Prostate gland (tissue), 2 donors: ENCODE measurements at regions not wholly inside any gene's neighbourhood (a gene's known extent, or its start where the extent isn't known, plus 50 kb on each side); places are given as distances from the start of the nearest gene placed in this dataset.

ENCODE experiments used
- DNase-seq: peaks from one replicate; pipeline ENCODE4 v3.0.0-alpha.2; 2019; ENCODE audit warnings: low spot score
- H3K27ac ChIP-seq, 2 donors: fragments of 200-600 bp; sonication (generic); 2 replicates each; pipeline ENCODE4 v1.5.1; 2017 to 2019
- H3K27me3 ChIP-seq: fragments of 200-600 bp; sonication (generic); replicated peaks from 2 replicates; pipeline ENCODE4 v1.5.1; 2019; ENCODE audit not compliant: insufficient read depth
- H3K36me3 ChIP-seq, 2 donors: fragments of 200-600 bp; sonication (generic); 1 replicate in 1 of 2; 2 replicates in 1 of 2; pipeline versions ENCODE4 v1.5.1 to v1.8.1; 2017 to 2019
- H3K4me1 ChIP-seq: fragments of 200-600 bp; sonication (generic); replicated peaks from 2 replicates; pipeline ENCODE4 v1.5.1; 2019
- H3K4me3 ChIP-seq, 2 donors: fragments of 200-600 bp; sonication (generic); 2 replicates each; pipeline ENCODE4 v1.5.1; 2017 to 2019
- H3K9me3 ChIP-seq: fragments of 200-600 bp; sonication (generic); 2 replicates; pipeline ENCODE4 v1.5.1; 2017
- CTCF ChIP-seq, 4 experiments: fragments of 200-600 bp in 2 of 4; fragments of 450-650 bp in 2 of 4; sonication (generic) in 2 of 4; IDR thresholded peaks; 1 replicate in 3 of 4; 2 replicates in 1 of 4; pipeline ENCODE4 v1.5.1; 2016 to 2019; ENCODE audit warnings: antibody characterized with exemption in 4 of 4, mild to moderate bottlenecking in 2 of 4, moderate library complexity in 2 of 4
- POLR2A ChIP-seq: fragments of 450-650 bp; IDR thresholded peaks from one replicate; pipeline ENCODE4 v1.6.1; 2016; ENCODE audit warnings: antibody characterized with exemption, mild to moderate bottlenecking
- POLR2AphosphoS5 ChIP-seq: sonication (generic); formaldehyde crosslinking; IDR thresholded peaks from one replicate; pipeline ENCODE4 v1.6.1; 2017; ENCODE audit warnings: antibody characterized with exemption
- WGBS: methylation state at CpG from one replicate; pipeline ENCODE4 v1.1.5; 2018; 5-methylcytosine and 5-hydroxymethylcytosine counted together
- intact Hi-C: fragments of 100-400 bp; cut with DNase I; formaldehyde crosslinking; loops from one replicate; pipeline ENCODE4 v1.14.2; 2022

- Histone ChIP-seq H3K36me3 (no peaks in the 10 kb centered on the region), H3K27me3 (no peaks in the 10 kb centered on the region), H3K4me3 (no peak overlapping the region), H3K9me3 (no peaks in the 10 kb centered on the region), H3K27ac (no peak overlapping the region), H3K4me1 (peaks cover 2% of the 10 kb centered on the region)
- intact Hi-C loops, result no loop called here
- TF ChIP-seq CTCF (IDR thresholded peaks at IDR 0.05) (no peak), POLR2A (no peak), POLR2AphosphoS5 (no peak)
- WGBS, result 72% methylated on average over 14 of the region's 14 CpGs
- DNase-seq, result no peak
Measured at GRCh38 chr12:115474539-115475353, 790.8 kb upstream of the TBX3 start.

DNA sequence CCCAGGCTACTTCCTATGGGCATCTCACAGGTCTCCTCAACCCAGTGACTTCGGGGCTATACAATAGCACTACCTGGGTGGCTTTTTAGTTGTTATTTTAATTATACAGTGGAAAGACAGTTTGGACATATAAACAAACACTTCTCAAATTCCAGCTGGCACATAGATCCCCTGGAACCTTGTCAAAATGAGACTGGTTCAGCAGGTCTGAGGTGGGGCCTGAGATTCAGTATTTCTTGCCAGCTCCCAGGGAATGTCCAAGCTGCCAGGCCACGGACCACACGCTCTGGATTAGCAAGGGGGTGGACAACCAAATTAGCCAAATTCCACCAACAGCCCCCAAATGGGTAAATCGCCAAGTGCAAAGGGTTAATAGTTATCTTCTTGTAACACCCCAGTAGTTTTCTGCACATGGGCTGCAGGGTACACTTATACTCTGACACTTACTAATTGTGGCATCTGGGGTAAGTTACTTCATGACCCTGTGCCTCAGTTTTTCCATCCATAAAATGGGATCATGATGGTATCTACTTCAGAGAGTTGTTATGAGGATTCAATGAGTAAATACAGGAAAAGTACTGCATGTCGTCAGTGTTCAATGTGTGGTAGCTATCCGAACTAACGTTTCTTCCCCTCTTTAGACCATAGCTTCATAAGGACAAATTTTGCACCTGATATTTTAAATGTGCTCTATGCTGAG lies 789.4 kb upstream of the TBX3 start:
- no peaks in the 10 kb centered on the region for H3K36me3 ChIP-seq
- no peaks in the 10 kb centered on the region for H3K9me3 ChIP-seq
- 53% methylated on average over 7 of the region's 7 CpGs for WGBS
- peaks cover 2% of the 10 kb centered on the region for H3K4me1 ChIP-seq
- DNase-seq, result peak; percentile 85
- no peak overlapping the region for H3K4me3 ChIP-seq
- intact Hi-C loops, result no loop called here
- TF ChIP-seq CTCF (IDR thresholded peaks at IDR 0.05) (no peak), POLR2AphosphoS5 (peak; percentile 86)
- no peak overlapping the region for H3K27ac ChIP-seq
- H3K27me3 ChIP-seq, result no peaks in the 10 kb centered on the region

- intact Hi-C loops, result no loop called here
- no peak for DNase-seq
- 61% methylated on average over 4 of the region's 4 CpGs for WGBS
- Histone ChIP-seq H3K4me1 (peaks cover 2% of the 10 kb centered on the region), H3K9me3 (no peaks in the 10 kb centered on the region), H3K27me3 (no peaks in the 10 kb centered on the region), H3K4me3 (no peak overlapping the region), H3K27ac (no peak overlapping the region), H3K36me3 (no peaks in the 10 kb centered on the region)
- TF ChIP-seq CTCF (IDR thresholded peaks at IDR 0.05), result no peak
- no peak for TF ChIP-seq POLR2AphosphoS5
- no peak for TF ChIP-seq POLR2A
Measured at GRCh38 chr12:115472852-115473251, 788.9 kb upstream of the TBX3 start.

- Histone ChIP-seq H3K4me3 (no peak overlapping the region), H3K27me3 (no peaks in the 10 kb centered on the region), H3K36me3 (no peaks in the 10 kb centered on the region), H3K4me1 (peaks cover 2% of the 10 kb centered on the region), H3K27ac (no peak overlapping the region), H3K9me3 (no peaks in the 10 kb centered on the region)
- 97% methylated on average over 4 of the region's 4 CpGs for WGBS
- no peak for TF ChIP-seq POLR2A
- TF ChIP-seq POLR2AphosphoS5, result no peak
- TF ChIP-seq CTCF (IDR thresholded peaks at IDR 0.05), result no peak
- DNase-seq, result no peak
- intact Hi-C loops, result no loop called here
Measured at GRCh38 chr12:115470977-115471376, 787.0 kb upstream of the TBX3 start.
